IMR-90 (cell line): ENCODE measurements at regions not wholly inside any gene's neighbourhood (a gene's known extent, or its start where the extent isn't known, plus 50 kb on each side); places are given as distances from the start of the nearest gene placed in this dataset.
A peak's percentile ranks its signal among the peaks of the same experiment; 100 is the strongest.
"Not testable (repeated sequence)": the region's sequence is repeated elsewhere in the genome, so short reads cannot be mapped to it uniquely, and the experiment has no call there.

Source experiments
- ATAC-seq: fragments of 200-7000 bp; cut with Tn5 transposase; 2 replicates; pipeline ENCODE4 v1.9.1; 2020; ENCODE audit warnings: low read depth, mild to moderate bottlenecking, moderate library complexity
- BruUV-seq: library from RNA; stranded (reverse); fragments of 400-500 nt; replicated peaks from 2 replicates; lab custom pipeline; 2021; lab: Mats Ljungman, UMichigan
- CTCF ChIA-PET: fragments of 300-600 bp; formaldehyde crosslinking; extraction: SDS; loops from one replicate; lab custom pipeline; 2021; ENCODE audit warnings: antibody characterized with exemption; lab: Yijun Ruan, JAX
- POLR2A ChIA-PET: fragments of 300-600 bp; sonication (Branson Sonifier 250); formaldehyde crosslinking; loops from one replicate; lab custom pipeline; 2022; ENCODE audit warnings: antibody characterized with exemption; ENCODE audit not compliant: unreplicated experiment; lab: Charles Lee
- DNase-seq: peaks from one replicate; pipeline ENCODE4 v3.0.0; 2013
- H2AFZ ChIP-seq: replicated peaks from 2 replicates; pipeline ENCODE3; 2013; ENCODE audit warnings: low read length, mild to moderate bottlenecking; ENCODE audit not compliant: poor library complexity
- H2AK5ac ChIP-seq: 2 replicates; pipeline ENCODE4 v1.6.1; 2013; ENCODE audit warnings: low read depth, low read length, inconsistent platforms
- H2AK9ac ChIP-seq: replicated peaks from 2 replicates; pipeline ENCODE3; 2013; ENCODE audit warnings: mild to moderate bottlenecking, low read depth, low read length, moderate library complexity; ENCODE audit not compliant: poor library complexity
- H2BK120ac ChIP-seq: 2 replicates; pipeline ENCODE4 v1.6.1; 2013; ENCODE audit warnings: low read depth, low read length, inconsistent platforms
- H2BK15ac ChIP-seq: 3 replicates; pipeline ENCODE4 v1.6.1; 2013; ENCODE audit warnings: low read depth, low read length, inconsistent platforms
- H2BK20ac ChIP-seq: 2 replicates; pipeline ENCODE4 v1.6.1; 2013; ENCODE audit warnings: low read depth, mild to moderate bottlenecking, inconsistent platforms, low read length, moderate library complexity
- H2BK5ac ChIP-seq: 2 replicates; pipeline ENCODE4 v1.6.1; 2013; ENCODE audit warnings: mild to moderate bottlenecking, low read depth, low read length, inconsistent platforms; ENCODE audit not compliant: poor library complexity, severe bottlenecking
- H3K14ac ChIP-seq: replicated peaks from 2 replicates; pipeline ENCODE4 v1.6.1; 2013; ENCODE audit warnings: low read depth, low read length, inconsistent platforms
- H3K18ac ChIP-seq: 2 replicates; pipeline ENCODE4 v1.6.1; 2013; ENCODE audit warnings: low read depth, low read length, control low read depth
- H3K23ac ChIP-seq: 2 replicates; pipeline ENCODE4 v1.6.1; 2013; ENCODE audit warnings: low read depth, low read length, inconsistent platforms
- H3K27ac ChIP-seq: 2 replicates; pipeline ENCODE4 v1.5.1; 2013; ENCODE audit warnings: mild to moderate bottlenecking, control low read depth, low read length; ENCODE audit not compliant: insufficient read depth
- H3K27me3 ChIP-seq: 2 replicates; pipeline ENCODE4 v1.6.1; 2013; ENCODE audit warnings: low read length; ENCODE audit not compliant: control insufficient read depth, insufficient read depth
- H3K36me3 ChIP-seq: 2 replicates; pipeline ENCODE4 v1.6.1; 2013; ENCODE audit warnings: low read length, mixed read lengths; ENCODE audit not compliant: control insufficient read depth, insufficient read depth
- H3K4ac ChIP-seq: 2 replicates; pipeline ENCODE4 v1.6.1; 2013; ENCODE audit warnings: low read depth, low read length, inconsistent platforms
- H3K4me1 ChIP-seq: 2 replicates; pipeline ENCODE4 v1.6.1; 2013; ENCODE audit warnings: low read length, mixed read lengths; ENCODE audit not compliant: control insufficient read depth, insufficient read depth
- H3K4me2 ChIP-seq: 2 replicates; pipeline ENCODE4 v1.6.1; 2013; ENCODE audit warnings: low read depth, mild to moderate bottlenecking, control low read depth, low read length, moderate library complexity
- H3K4me3 ChIP-seq: 2 replicates; pipeline ENCODE4 v1.5.1; 2013; ENCODE audit warnings: low read depth, mild to moderate bottlenecking, control low read depth, low read length, moderate library complexity; ENCODE audit not compliant: insufficient read depth
- H3K56ac ChIP-seq: 2 replicates; pipeline ENCODE4 v1.6.1; 2013; ENCODE audit warnings: low read length, inconsistent platforms; ENCODE audit not compliant: insufficient read depth; ENCODE audit errors: extremely low read depth
- H3K79me1 ChIP-seq, 2 experiments: 2 replicates each; pipeline ENCODE4 v1.6.1; 2013; ENCODE audit warnings: low read length in 2 of 2, inconsistent platforms in 1 of 2, low read depth in 1 of 2
- H3K9ac ChIP-seq: 2 replicates; pipeline ENCODE4 v1.6.1; 2013; ENCODE audit warnings: low read depth, low read length, control low read depth
- H3K9me1 ChIP-seq: 2 replicates; pipeline ENCODE4 v1.6.1; 2013; ENCODE audit warnings: low read length, inconsistent platforms; ENCODE audit not compliant: insufficient read depth
- H3K9me3 ChIP-seq: 2 replicates; pipeline ENCODE4 v1.6.1; 2013; ENCODE audit warnings: low read length; ENCODE audit not compliant: control insufficient read depth, insufficient read depth
- H4K20me1 ChIP-seq: 2 replicates; pipeline ENCODE4 v1.6.1; 2013; ENCODE audit warnings: low read length, inconsistent platforms; ENCODE audit not compliant: insufficient read depth
- H4K5ac ChIP-seq: 2 replicates; pipeline ENCODE4 v1.6.1; 2013; ENCODE audit warnings: mild to moderate bottlenecking, low read depth, low read length, control low read depth
- H4K8ac ChIP-seq, 2 experiments: 2 replicates each; pipeline ENCODE4 v1.6.1; 2013; ENCODE audit warnings: low read depth in 2 of 2, low read length in 2 of 2, control low read depth in 1 of 2, inconsistent platforms in 1 of 2
- H4K91ac ChIP-seq: 2 replicates; pipeline ENCODE4 v1.6.1; 2013; ENCODE audit warnings: low read depth, low read length, inconsistent platforms; ENCODE audit not compliant: insufficient read depth
- CTCF ChIP-seq: conservative IDR thresholded peaks from 2 replicates; pipeline ENCODE4 v1.5.1; 2012; ENCODE audit warnings: mild to moderate bottlenecking, low read depth, low read length, improper control_type of control experiment
- WGBS, 2 experiments: methylation state at CpG; one replicate each; pipeline versions ENCODE4 v1.1.5 to v1.1.7; 2013; ENCODE audit warnings: missing lambda C conversion rate in 2 of 2; ENCODE audit not compliant: insufficient read length in 1 of 2; ENCODE audit errors: extremely low coverage in 2 of 2; 5-methylcytosine and 5-hydroxymethylcytosine counted together
- dilution Hi-C: fragments of 300-500 bp; cut with HindIII; formaldehyde crosslinking; loops from one replicate; pipeline ENCODE4 v1.14.3; 2018; ENCODE audit warnings: low sequenced_read_pairs; ENCODE audit not compliant: unreplicated experiment
- in situ Hi-C: fragments of 300-500 bp; cut with MboI; formaldehyde crosslinking; loops from 3 replicates; pipeline ENCODE4 v1.14.3; 2019; ENCODE audit warnings: low sequenced_read_pairs, inconsistent platforms, mixed read lengths
- intact Hi-C: fragments of 100-400 bp; cut with micrococcal nuclease; formaldehyde crosslinking; loops from 2 replicates; pipeline ENCODE4 v1.10.0; 2022

GRCh38 chr13:108074429-108074828, 140.9 kb downstream of the LIG4 start:
- H3K4me1 ChIP-seq, H3K36me3 ChIP-seq, H2AK5ac ChIP-seq, intact Hi-C loops, H3K4me2 ChIP-seq, H3K56ac ChIP-seq, H2BK15ac ChIP-seq, H3K4me3 ChIP-seq, H3K14ac ChIP-seq, CTCF ChIA-PET, H2BK20ac ChIP-seq, H2BK120ac ChIP-seq, DNase-seq, ATAC-seq, H3K18ac ChIP-seq, H3K9me3 ChIP-seq, H2AFZ ChIP-seq, H4K8ac ChIP-seq, H4K91ac ChIP-seq, H2AK9ac ChIP-seq, in situ Hi-C loops, H3K27ac ChIP-seq, H3K23ac ChIP-seq, POLR2A ChIA-PET, H3K79me1 ChIP-seq, H3K27me3 ChIP-seq, H3K9ac ChIP-seq, dilution Hi-C loops, H4K5ac ChIP-seq, H2BK5ac ChIP-seq, H4K20me1 ChIP-seq, BruUV-seq, H3K9me1 ChIP-seq, H3K4ac ChIP-seq: not testable (repeated sequence)
- no CpG with 5 or more reads among the region's 5 CpGs for WGBS, 2 experiments
- 0 out of 2 replicates have a peak, but pooled peaks have one; percentile 9 for TF ChIP-seq CTCF
